Right lobe of liver (tissue), 4 donors: ENCODE measurements at regions not wholly inside any gene's neighbourhood (a gene's known extent, or its start where the extent isn't known, plus 50 kb on each side); places are given as distances from the start of the nearest gene placed in this dataset.

Experiments used
- POLR2A ChIP-seq: fragments of 450-650 bp; IDR thresholded peaks from one replicate; pipeline ENCODE4 v1.6.1; 2017; ENCODE audit warnings: antibody characterized with exemption, mild to moderate bottlenecking
- TF ChIP-seq, protein P1 (sequence below), 4 donors: fragments of 200-600 bp in 3 of 4; fragments of 450-650 bp in 1 of 4; IDR thresholded peaks; one replicate each; pipeline versions ENCODE4 v1.5.1 to v1.8.0; 2016 to 2022; ENCODE audit warnings: antibody characterized with exemption in 4 of 4, mild to moderate bottlenecking in 2 of 4
- donor health status: DM: no; HTN: no; CAD: no.
- donor health status: DM: no; HTN: no; CAD: no.
- donor health status: DM: no; HTN: yes; CAD: no.

GRCh38 chr10:121015916-121016315 lies 164.8 kb downstream of the WDR11 start:
- TF ChIP-seq, protein P1, sequence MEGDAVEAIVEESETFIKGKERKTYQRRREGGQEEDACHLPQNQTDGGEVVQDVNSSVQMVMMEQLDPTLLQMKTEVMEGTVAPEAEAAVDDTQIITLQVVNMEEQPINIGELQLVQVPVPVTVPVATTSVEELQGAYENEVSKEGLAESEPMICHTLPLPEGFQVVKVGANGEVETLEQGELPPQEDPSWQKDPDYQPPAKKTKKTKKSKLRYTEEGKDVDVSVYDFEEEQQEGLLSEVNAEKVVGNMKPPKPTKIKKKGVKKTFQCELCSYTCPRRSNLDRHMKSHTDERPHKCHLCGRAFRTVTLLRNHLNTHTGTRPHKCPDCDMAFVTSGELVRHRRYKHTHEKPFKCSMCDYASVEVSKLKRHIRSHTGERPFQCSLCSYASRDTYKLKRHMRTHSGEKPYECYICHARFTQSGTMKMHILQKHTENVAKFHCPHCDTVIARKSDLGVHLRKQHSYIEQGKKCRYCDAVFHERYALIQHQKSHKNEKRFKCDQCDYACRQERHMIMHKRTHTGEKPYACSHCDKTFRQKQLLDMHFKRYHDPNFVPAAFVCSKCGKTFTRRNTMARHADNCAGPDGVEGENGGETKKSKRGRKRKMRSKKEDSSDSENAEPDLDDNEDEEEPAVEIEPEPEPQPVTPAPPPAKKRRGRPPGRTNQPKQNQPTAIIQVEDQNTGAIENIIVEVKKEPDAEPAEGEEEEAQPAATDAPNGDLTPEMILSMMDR (IDR thresholded peaks at IDR 0.05) = no peak
- no peak for TF ChIP-seq POLR2A
